ENCODE measurements at regions not wholly inside any gene's neighbourhood (a gene's known extent, or its start where the extent isn't known, plus 50 kb on each side); places are given as distances from the start of the nearest gene placed in this dataset.

- TF ChIP-seq ZC3H10 (CRISPR knock-in tag; IDR thresholded peaks at IDR 0.05) (no peak), OSR1 (CRISPR knock-in tag; IDR thresholded peaks at IDR 0.05) (no peak), BACH2 (CRISPR knock-in tag; IDR thresholded peaks at IDR 0.05; ENCODE audit: borderline replicate concordance) (no peak), RARB (CRISPR knock-in tag; IDR thresholded peaks at IDR 0.05) (no peak), ARNTL (CRISPR knock-in tag; IDR thresholded peaks at IDR 0.05; ENCODE audit: borderline replicate concordance, low read depth) (no peak), TOX (CRISPR knock-in tag; IDR thresholded peaks at IDR 0.05; ENCODE audit: borderline replicate concordance) (no peak), CREB5 (CRISPR knock-in tag; IDR thresholded peaks at IDR 0.05; ENCODE audit: low read depth) (no peak), ZFP3 (CRISPR knock-in tag; IDR thresholded peaks at IDR 0.05) (no peak), ZNF8 (CRISPR knock-in tag; IDR thresholded peaks at IDR 0.05) (no peak), TCF4 (CRISPR knock-in tag; IDR thresholded peaks at IDR 0.05; ENCODE audit: borderline replicate concordance) (no peak), SNAI2 (CRISPR knock-in tag; IDR thresholded peaks at IDR 0.05) (no peak), ISL1 (CRISPR knock-in tag; IDR thresholded peaks at IDR 0.05) (no peak), PATZ1 (CRISPR knock-in tag; IDR thresholded peaks at IDR 0.05; ENCODE audit: borderline replicate concordance) (no peak), ZNF565 (CRISPR knock-in tag; conservative IDR thresholded peaks at IDR 0.05; ENCODE audit: low read depth) (no peak)
Observed at GRCh38 chr1:36651176-36651910, 168.6 kb upstream of the CSF3R start.
